ENCODE measurements at regions not wholly inside any gene's neighbourhood (a gene's known extent, or its start where the extent isn't known, plus 50 kb on each side); places are given as distances from the start of the nearest gene placed in this dataset.
A peak's percentile ranks its signal among the peaks of the same experiment; 100 is the strongest.

GRCh38 chr5:88144219-88145001, 124.2 kb downstream of the TMEM161B start:
- peak; percentile 1 for DNase-seq

DNA sequence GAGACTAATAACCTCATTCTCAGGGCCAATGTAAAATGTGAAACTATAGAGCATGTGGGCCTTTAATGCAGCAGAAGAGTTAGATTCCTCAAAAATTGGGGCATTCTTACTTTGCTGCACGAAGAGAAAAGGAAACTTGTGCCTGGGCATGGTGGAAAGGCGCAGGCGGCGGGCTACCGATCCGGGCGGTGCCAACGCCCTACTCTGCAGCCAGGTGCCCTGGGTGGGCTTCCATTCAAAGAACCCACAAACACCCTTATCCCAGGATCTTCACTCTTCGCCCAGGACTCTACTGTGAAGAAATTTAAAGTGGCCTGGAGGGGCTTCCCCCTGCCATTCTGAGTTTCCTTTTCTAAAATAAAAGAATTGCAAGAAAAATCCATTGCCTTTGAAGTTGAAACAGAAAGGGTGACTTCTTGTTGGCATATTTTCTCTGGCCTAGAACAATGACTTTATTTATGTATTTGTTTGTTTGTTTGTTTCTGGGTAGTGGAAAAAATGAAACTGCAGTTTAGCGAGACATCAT, 124.9 kb downstream of the TMEM161B start:
- DNase-seq: no peak

- peak; percentile 19 for DNase-seq
Measured at GRCh38 chr5:88142886-88143692, 125.6 kb downstream of the TMEM161B start.

GRCh38 chr5:88142636-88142885, 126.1 kb downstream of the TMEM161B start:
- no peak for DNase-seq

- peak; percentile 95 for DNase-seq
Measured at GRCh38 chr5:88140856-88141752, 127.5 kb downstream of the TMEM161B start.

DNA sequence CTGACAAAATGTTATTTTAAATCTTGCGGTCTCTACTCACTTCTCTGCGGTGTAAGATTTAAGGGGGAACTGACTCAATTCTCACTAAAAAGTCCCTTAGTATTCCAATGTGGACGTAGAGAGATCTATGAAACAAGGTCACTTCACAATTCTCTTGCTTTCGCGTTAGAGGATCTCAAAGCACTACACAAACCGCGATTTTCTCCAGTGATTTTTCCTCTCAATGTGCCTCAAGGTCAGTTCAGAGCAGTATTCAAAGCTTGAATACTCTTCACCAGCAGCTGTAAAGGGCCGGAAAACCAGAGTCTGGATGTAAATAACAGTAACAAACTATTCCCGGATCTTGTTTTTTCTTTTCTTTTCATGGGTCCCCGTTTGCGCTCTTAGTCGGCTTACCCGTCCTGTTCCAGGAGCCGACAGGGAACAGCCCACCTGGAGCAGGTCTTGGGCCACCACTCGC, 128.2 kb downstream of the TMEM161B start:
- no peak for DNase-seq

DNA sequence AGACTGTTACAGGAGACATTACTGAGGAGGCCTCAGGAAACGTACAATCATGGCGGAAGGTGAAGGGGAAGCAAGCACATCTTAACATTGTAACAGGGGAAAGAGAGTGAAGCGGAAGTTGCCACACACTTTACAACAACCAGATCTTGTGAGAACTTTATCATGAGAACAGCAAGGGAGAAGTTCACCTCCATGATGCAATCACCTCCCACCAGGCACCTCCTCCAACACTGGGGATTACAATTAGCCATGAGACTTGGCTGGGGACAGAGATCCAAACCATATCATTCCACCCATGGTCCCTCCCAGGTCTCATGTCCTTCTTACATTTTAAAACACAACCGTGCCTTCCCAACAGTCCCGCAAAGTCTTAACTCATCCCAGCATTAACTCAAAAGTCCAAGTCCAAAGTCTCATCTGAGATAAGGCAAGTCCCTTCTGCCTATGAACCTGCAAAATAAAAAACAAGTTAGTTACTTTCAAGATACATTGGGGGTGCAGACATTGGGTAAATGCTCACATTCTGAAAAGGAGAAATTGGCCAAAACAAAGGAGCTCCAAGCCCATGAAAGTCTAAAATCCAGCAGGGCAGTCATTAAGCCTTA, 138.3 kb downstream of the TMEM161B start:
- DNase-seq: no peak

GRCh38 chr5:88128813-88129212, 139.8 kb downstream of the TMEM161B start:
- no peak for DNase-seq

DNA sequence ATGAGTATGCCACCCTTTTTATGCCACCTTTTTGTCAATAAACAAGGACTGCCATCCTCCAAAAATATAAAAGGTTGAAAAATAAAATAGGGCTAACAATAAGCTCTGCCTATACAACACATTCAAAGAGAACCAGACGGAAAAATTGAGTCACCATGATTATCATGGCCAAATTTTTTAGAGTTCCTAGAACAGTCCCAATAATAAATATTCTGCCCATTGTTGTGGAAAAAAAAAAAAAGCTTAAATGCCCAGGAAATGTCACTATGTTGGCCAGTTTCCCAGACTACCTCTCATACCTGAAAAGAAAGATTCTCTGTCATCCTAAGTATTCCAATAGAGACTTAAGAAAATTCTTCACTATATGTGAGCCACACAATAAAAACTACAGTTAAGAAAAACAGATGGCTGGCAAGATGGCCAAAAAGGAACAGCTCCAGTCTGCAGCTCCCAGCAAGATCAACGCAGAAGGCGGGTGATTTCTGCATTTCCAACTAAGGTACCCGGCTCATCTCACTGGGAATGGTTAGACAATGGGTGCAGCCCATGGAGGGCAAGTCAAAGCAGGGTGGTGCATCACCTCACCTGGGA, 149.0 kb downstream of the TMEM161B start:
- DNase-seq: no peak

- no peak for DNase-seq
Measured at GRCh38 chr5:88118179-88118578, 150.5 kb downstream of the TMEM161B start.

DNA sequence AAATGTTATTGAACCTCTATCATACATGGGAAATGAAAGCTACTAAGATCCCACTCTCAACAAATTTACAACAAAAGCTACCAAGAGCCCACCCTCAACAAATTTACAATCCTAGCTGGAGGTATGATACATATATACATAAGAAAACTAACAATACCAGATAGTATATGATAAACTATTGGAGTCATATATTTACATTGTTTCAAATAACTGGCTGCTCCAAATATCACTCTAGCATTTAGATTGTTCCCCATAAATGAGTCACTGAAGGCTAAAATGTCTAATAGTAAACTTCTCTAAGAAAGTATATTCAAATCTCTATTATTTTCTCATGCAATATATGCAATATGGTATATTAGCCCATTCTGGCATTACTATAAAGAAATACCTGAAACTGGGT, 151.1 kb downstream of the TMEM161B start:
- DNase-seq: no peak

DNA sequence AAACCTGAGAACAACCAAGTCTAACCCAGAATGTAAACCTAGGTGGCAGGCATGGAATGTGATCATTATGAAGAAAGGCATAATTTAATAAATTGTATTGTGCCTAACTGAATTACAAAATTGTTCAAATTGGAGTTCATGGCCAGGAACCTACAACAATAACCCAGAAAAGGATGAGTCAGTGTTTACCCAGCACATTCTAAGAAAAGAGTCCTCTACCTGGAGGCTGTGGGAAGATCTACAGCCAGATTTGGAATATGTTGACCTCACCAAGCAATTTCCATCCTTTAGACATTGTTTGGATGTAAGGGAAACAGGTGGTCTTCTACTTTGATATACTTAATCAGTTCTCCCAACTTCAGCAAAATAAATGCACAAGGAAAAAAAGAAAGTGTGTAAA, 152.2 kb downstream of the TMEM161B start:
- DNase-seq: no peak

DNA sequence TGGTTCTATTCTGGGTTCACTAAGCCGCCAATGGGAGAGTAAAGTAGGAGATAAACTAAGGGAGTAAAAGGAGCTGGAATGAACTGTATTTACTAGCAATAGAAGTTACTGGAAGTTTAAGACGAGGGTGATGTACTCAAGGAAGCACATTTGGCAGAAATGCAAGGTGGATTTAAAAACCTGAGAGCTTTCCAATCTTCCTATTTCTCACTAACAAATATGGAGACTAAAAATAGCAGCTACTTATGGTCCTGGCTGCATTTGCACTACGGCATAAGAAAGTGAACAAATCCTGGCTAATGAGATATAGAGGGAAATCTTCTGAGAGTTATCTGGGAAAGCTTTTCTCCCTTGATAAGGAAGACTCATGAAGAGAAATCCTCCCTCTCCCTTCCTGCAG, 153.4 kb downstream of the TMEM161B start:
- no peak for DNase-seq

GRCh38 chr5:88113429-88113828, 155.2 kb downstream of the TMEM161B start:
- no peak for DNase-seq

GRCh38 chr5:88109818-88110217, 158.8 kb downstream of the TMEM161B start:
- DNase-seq: no peak

GRCh38 chr5:88108490-88109279, 160.0 kb downstream of the TMEM161B start:
- DNase-seq: no peak

- DNase-seq: no peak
Measured at GRCh38 chr5:88094906-88095496, 173.6 kb downstream of the TMEM161B start.

DNA sequence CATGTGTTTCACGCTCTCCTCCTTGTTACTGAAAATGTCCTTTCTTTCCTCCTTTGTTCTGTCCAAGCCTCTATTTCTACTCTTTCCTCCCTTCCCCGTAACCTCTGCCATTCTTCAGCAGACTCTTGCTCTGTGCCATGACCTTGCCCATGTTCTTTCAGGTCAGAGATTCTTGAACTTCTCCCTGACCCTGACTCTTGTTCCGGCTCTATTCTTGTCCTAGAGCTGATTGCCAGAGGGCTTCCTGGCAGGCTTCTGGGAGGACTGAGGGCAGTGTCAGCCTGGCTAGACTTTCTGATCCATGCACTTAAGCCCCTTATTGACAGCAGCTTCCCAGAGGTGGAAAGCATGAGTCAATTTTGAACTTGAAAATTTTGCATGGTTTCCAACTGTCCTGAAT, 174.2 kb downstream of the TMEM161B start:
- no peak for DNase-seq

- no peak for DNase-seq
Measured at GRCh38 chr5:88093765-88094164, 174.9 kb downstream of the TMEM161B start.

DNA sequence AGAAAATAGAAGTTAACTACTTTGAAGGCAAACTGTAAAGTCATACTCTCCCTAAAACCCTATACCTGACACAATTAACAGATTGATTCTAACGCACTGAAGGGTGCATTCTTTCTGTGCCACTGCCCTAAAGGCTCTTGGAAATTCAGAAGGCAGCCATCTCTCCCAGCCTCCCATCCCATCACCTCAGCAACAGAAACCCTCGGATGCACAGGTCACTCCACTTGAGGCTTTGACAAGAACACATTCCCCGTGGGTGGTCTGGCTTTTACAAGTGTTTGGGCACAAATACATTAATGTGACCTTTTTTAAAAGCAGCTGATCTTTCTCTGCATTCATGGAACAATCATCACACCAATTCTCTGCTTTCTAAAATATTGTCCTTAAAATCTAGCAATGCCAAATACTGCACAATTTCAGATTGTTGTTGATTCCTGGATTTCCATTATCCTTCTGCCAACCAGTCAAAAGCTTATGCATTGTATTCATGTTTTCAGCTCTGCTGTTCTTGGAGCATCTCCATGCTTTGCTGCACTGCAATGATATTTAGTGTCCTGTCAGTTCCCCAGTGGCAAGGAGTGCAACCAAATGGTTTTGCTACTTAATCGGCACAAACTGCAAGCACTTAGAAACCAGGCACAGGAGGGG, 175.6 kb downstream of the TMEM161B start:
- no peak for DNase-seq

All from left kidney (tissue), 1 donor.